ENCODE measurements at regions not wholly inside any gene's neighbourhood (a gene's known extent, or its start where the extent isn't known, plus 50 kb on each side); places are given as distances from the start of the nearest gene placed in this dataset.

DNA sequence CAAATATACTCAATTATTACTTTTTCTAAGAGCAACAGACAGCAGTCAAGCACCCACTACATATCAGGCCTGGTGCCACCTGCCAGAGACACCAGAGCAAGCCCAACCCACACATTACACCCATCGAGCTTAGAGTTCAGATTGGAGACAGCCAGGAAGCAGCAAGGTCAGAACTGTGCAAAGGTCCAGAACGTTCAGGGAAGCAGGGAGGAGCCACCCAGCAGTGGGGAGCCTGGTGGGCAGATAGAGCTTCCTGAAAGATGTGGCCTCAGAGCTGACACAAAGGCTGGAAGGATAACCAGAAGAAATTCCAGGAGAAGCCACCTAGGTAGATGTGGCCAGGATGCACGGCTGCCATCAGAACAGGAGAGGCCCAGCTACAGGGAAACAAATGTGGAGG is 440.5 kb upstream of the ID2 start:
- H3K4me2 ChIP-seq: peak overlapping the region; percentile 19 to 92 (median 77); a peak in 19 of 22 replicates

DNA sequence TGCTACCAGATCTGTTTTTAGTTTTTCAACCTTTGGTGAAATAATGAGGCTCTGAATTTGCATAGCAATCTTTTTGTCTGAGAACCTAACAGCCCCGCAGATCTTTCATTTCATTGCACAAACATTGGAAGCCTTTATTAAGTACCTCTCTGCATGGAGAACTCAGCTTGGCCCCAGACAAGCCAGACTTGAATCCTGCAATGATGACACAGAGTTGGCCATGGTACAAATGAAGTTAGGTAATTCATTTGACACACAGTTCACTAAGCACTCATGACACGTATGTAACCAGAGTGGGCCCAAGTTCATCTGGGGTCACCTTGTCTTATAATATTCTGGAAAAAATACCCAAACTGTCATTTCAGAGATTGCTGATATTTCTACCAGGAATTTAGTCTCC is 439.1 kb upstream of the ID2 start:
- no peaks in the 10 kb centered on the region for H3K27me3 ChIP-seq
- peaks cover 33 to 47% (median 40%) of the 10 kb centered on the region in 11 experiments for H3K9me3 ChIP-seq (replicated peaks in 1 of 11)
- no peak overlapping the region for H3K4me3 ChIP-seq
- no peak overlapping the region for H3K4me2 ChIP-seq
- H3K4me1 ChIP-seq: peaks cover 48 to 61% (median 56%) of the 10 kb centered on the region in 10 experiments
- no peak for TF ChIP-seq Cebpa-rat (IDR thresholded peaks at IDR 0.05)
- no peak overlapping the region for H3K9ac ChIP-seq
- no peaks in the 10 kb centered on the region for H4K20me1 ChIP-seq
- H3K36me3 ChIP-seq: peaks cover 0 to 22% (median 8%) of the 10 kb centered on the region in 11 experiments; a peak in 9 of 22 replicates
- H3K27ac ChIP-seq: peak overlapping the region in 6 of 11 experiments; percentile 43 to 65 (median 54); a peak in 8 of 22 replicates

More for the DNA sequence above, 440.5 kb upstream of the ID2 start:
- H3K9me3 ChIP-seq (replicated peaks in 1 of 11): peaks cover 27 to 39% (median 33%) of the 10 kb centered on the region in 11 experiments
- H3K4me3 ChIP-seq: no peak overlapping the region
- H3K27me3 ChIP-seq: no peaks in the 10 kb centered on the region
- no peaks in the 10 kb centered on the region for H4K20me1 ChIP-seq
- H3K27ac ChIP-seq: peak overlapping the region in 8 of 11 experiments; percentile 7 to 97 (median 94); a peak in 14 of 22 replicates
- H3K9ac ChIP-seq: peak overlapping the region in 6 of 11 experiments; percentile 5 to 84 (median 34); a peak in 5 of 22 replicates
- no peak for TF ChIP-seq Cebpa-rat (IDR thresholded peaks at IDR 0.05)
- H3K36me3 ChIP-seq: peaks cover 0 to 19% (median 8%) of the 10 kb centered on the region in 11 experiments; a peak in 9 of 22 replicates
- peaks cover 62 to 76% (median 70%) of the 10 kb centered on the region in 10 experiments for H3K4me1 ChIP-seq

DNA sequence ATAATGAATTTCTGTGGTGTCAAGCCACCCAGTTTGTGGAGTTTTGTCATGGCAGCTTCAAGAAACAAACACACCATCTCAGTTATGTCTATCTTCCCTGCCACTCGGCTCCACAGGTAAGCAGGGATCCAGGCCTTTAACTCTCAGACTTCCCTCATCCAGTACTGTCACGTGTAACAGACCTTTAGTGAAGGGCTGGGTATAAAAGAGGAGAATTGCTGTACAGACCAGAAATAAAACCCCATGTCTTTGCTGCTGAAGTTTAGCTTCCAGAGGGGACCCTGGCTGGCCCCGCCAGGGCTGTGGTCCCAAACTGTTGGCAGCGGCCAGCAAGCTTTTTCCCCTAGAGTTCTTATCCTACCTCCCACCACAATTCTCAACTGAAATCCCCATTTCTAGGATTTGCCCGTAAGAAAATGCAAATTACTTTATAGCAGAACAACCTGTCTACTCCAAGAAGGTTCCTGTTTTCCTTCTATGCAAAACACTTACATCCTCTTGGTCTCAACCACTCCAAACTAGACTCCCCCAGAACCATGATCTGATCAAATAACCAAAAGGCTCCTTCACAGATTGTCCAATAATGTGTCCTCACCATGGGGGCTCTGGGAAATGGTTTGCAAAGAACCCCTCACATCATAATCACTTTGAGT is 438.0 kb upstream of the ID2 start:
- peaks cover 33 to 47% (median 40%) of the 10 kb centered on the region in 11 experiments for H3K9me3 ChIP-seq (replicated peaks in 1 of 11)
- peaks cover 37 to 52% (median 45%) of the 10 kb centered on the region in 10 experiments for H3K4me1 ChIP-seq
- peak overlapping the region in 9 of 11 experiments; percentile 49 to 74 (median 58); a peak in 18 of 22 replicates for H3K4me2 ChIP-seq
- no peak overlapping the region for H3K9ac ChIP-seq
- no peaks in the 10 kb centered on the region for H4K20me1 ChIP-seq
- H3K4me3 ChIP-seq: peak overlapping the region in 4 of 10 experiments; percentile 11 to 25 (median 17); a peak in 3 of 20 replicates
- H3K27ac ChIP-seq: peak overlapping the region; percentile 24 to 65 (median 50); a peak in 20 of 22 replicates
- no peak for TF ChIP-seq Cebpa-rat (IDR thresholded peaks at IDR 0.05)
- peaks cover 0 to 22% (median 8%) of the 10 kb centered on the region in 11 experiments; a peak in 9 of 22 replicates for H3K36me3 ChIP-seq
- no peaks in the 10 kb centered on the region for H3K27me3 ChIP-seq

DNA sequence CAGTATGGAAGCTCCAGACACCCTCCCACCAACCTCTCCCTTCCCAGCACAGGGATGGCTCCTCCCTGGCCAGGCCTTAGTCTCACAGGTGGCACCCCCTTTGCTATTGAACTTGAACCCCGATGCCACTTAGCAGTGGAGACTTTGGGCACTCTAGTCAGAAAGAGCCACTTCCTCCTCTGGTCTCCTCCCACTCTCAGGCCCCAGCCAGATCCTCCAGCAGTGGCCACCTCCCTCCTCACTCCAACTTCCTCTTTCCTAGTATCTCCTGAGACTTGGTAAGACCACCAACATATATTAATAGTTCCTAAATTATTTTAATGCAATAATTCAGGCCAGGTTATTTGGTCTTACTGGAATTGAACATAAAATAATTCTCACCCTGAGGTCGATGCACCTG is 437.2 kb upstream of the ID2 start:
- H3K9me3 ChIP-seq (replicated peaks in 1 of 11): peaks cover 41 to 53% (median 47%) of the 10 kb centered on the region in 11 experiments
- no peak for TF ChIP-seq Cebpa-rat (IDR thresholded peaks at IDR 0.05)
- peaks cover 29 to 44% (median 37%) of the 10 kb centered on the region in 10 experiments for H3K4me1 ChIP-seq
- peak overlapping the region in 3 of 10 experiments; percentile 4 to 25 (median 22); a peak in 1 of 20 replicates for H3K4me3 ChIP-seq
- peaks cover 0 to 22% (median 10%) of the 10 kb centered on the region in 11 experiments; a peak in 9 of 22 replicates for H3K36me3 ChIP-seq
- H3K27me3 ChIP-seq: no peaks in the 10 kb centered on the region
- H4K20me1 ChIP-seq: no peaks in the 10 kb centered on the region
- peak overlapping the region in 1 of 11 experiments; percentile 15; a peak in 1 of 22 replicates for H3K9ac ChIP-seq
- peak overlapping the region; percentile 24 to 65 (median 50); a peak in 20 of 22 replicates for H3K27ac ChIP-seq
- H3K4me2 ChIP-seq: peak overlapping the region; percentile 37 to 74 (median 55)

DNA sequence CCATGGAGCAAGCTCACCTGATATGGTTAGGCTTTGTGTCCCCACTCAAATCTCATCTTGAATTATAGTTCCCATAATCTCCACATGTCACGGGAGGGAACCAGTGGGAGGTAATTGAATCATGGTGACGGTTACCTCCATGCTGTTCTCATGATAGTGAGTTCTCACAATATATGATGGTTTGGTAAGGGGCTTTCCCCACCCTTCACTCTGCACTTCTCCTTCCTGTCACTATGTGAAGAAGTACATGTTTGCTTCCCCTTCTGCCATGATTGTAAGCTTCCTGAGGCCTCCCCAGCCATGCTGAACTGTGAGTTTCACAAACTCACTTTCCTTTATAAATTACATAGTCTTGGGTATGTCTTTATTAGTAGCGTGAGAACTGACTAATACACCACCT is 435.7 kb upstream of the ID2 start:
- H3K4me1 ChIP-seq: peaks cover 16 to 34% (median 26%) of the 10 kb centered on the region in 10 experiments
- H3K27me3 ChIP-seq: no peaks in the 10 kb centered on the region
- H3K36me3 ChIP-seq: peaks cover 0 to 22% (median 10%) of the 10 kb centered on the region in 11 experiments; a peak in 9 of 22 replicates
- TF ChIP-seq Cebpa-rat (IDR thresholded peaks at IDR 0.05): no peak
- H4K20me1 ChIP-seq: no peaks in the 10 kb centered on the region
- H3K4me3 ChIP-seq: no peak overlapping the region
- no peak overlapping the region for H3K4me2 ChIP-seq
- H3K9me3 ChIP-seq (replicated peaks in 1 of 11): peaks cover 56 to 66% (median 60%) of the 10 kb centered on the region in 11 experiments
- H3K27ac ChIP-seq: peak overlapping the region in 4 of 11 experiments; percentile 18 to 65 (median 44); a peak in 3 of 22 replicates
- H3K9ac ChIP-seq: no peak overlapping the region

DNA sequence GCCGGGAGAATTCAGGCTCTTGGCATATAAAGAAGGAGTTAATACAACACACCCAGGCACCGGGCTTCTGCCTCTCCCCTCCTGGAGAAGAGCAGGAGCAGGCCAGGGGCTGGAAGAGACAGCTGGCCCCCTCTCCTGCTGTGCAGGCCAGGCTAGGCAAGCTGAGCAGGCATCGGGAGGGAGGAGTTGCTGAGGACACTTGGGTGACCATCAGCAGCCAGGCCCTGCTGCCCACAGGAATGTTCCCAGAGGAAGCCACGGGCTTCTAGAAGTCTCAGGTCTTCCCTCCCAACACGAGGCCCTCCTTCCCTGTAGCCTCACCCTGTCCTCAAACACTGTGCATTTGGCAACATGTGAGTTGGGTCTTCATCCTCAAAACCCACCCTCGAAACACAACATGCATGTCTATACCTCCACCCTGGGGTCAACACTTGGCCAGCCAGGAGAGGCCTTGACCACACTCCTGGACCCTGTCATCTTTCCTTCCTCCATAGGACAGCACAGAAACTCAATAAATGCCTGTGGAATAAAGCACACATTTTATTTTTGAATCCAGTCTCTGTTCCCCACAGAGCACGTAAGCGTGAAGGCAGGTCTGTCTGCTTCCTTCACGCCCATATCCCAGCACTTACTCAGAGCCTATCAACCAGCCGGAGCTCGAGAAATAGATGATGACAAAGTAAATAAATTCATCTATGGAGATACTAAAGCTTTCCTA is 433.8 kb upstream of the ID2 start:
- Histone ChIP-seq H3K9ac (no peak overlapping the region), H4K20me1 (no peaks in the 10 kb centered on the region), H3K4me3 (no peak overlapping the region), H3K4me2 (peak overlapping the region in 1 of 11 experiments; percentile 15; a peak in 1 of 22 replicates), H3K36me3 (peaks cover 0 to 22% (median 10%) of the 10 kb centered on the region in 11 experiments; a peak in 9 of 22 replicates), H3K4me1 (peaks cover 13 to 35% (median 29%) of the 10 kb centered on the region in 10 experiments), H3K27me3 (no peaks in the 10 kb centered on the region), H3K27ac (peak overlapping the region in 4 of 11 experiments; percentile 11 to 50 (median 37); a peak in 4 of 22 replicates), H3K9me3 (replicated peaks in 1 of 11) (peaks cover 55 to 60% (median 57%) of the 10 kb centered on the region in 11 experiments)
- no peak for TF ChIP-seq Cebpa-rat (IDR thresholded peaks at IDR 0.05)

DNA sequence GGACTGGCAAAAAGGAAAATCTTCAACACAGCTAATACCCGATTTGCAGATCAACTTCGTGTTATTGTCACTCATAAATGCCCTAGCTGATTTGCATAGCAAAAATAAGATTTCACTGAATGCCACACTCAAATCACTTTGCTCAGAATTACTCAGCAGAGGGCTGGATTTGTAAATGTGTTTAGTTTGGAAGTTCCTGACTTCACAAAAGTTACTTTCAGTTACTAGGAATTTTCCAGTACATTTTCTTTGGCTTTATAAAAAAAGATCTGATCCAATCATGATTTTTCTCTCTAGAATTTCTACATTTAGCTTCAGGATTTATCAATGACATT is 433.3 kb upstream of the ID2 start:
- no peaks in the 10 kb centered on the region for H4K20me1 ChIP-seq
- no peak overlapping the region for H3K9ac ChIP-seq
- H3K9me3 ChIP-seq (replicated peaks in 1 of 11): peaks cover 50 to 55% (median 51%) of the 10 kb centered on the region in 11 experiments
- H3K4me1 ChIP-seq: peaks cover 19 to 41% (median 34%) of the 10 kb centered on the region in 10 experiments
- H3K4me3 ChIP-seq: no peak overlapping the region
- no peaks in the 10 kb centered on the region for H3K27me3 ChIP-seq
- TF ChIP-seq Cebpa-rat (IDR thresholded peaks at IDR 0.05): no peak
- H3K36me3 ChIP-seq: peaks cover 0 to 17% (median 4%) of the 10 kb centered on the region in 11 experiments; a peak in 8 of 22 replicates
- no peak overlapping the region for H3K4me2 ChIP-seq
- H3K27ac ChIP-seq: peak overlapping the region in 1 of 11 experiments; percentile 50; a peak in 1 of 22 replicates

DNA sequence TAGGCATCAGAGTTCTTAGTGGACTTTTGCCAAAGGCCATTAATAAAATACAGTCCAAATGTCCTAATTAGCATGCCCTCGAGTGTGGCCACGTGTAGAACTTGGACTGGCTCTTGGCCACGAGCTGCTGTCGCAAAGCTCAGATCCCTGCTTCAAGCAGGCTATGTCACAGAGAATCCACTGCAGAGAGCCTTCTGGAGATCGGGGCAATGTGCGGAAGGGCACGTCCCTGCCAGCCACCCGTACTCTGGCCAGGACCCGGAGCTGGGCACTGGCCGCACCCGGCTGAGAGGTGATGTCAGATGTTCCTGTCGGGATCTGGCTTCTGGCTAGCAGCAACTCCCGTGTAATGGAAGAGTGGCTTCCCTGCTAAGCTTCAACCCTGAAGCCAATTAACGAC is 432.7 kb upstream of the ID2 start:
- H3K4me3 ChIP-seq: no peak overlapping the region
- H3K4me2 ChIP-seq: no peak overlapping the region
- H3K9ac ChIP-seq: no peak overlapping the region
- TF ChIP-seq Cebpa-rat (IDR thresholded peaks at IDR 0.05): no peak
- peaks cover 20 to 43% (median 36%) of the 10 kb centered on the region in 10 experiments for H3K4me1 ChIP-seq
- H3K36me3 ChIP-seq: peaks cover 0 to 11% (median 0%) of the 10 kb centered on the region in 11 experiments; a peak in 3 of 22 replicates
- no peak overlapping the region for H3K27ac ChIP-seq
- H3K27me3 ChIP-seq: no peaks in the 10 kb centered on the region
- H3K9me3 ChIP-seq (replicated peaks in 1 of 11): peaks cover 44 to 49% (median 46%) of the 10 kb centered on the region in 11 experiments
- H4K20me1 ChIP-seq: no peaks in the 10 kb centered on the region

Data from BLaER1 treated with 17β-estradiol and CSF1 and Interleukin-3, amounts not matched to agents 10 nM and 100 nM (cell line).